ENCODE measurements at regions not wholly inside any gene's neighbourhood (a gene's known extent, or its start where the extent isn't known, plus 50 kb on each side); places are given as distances from the start of the nearest gene placed in this dataset.

DNA sequence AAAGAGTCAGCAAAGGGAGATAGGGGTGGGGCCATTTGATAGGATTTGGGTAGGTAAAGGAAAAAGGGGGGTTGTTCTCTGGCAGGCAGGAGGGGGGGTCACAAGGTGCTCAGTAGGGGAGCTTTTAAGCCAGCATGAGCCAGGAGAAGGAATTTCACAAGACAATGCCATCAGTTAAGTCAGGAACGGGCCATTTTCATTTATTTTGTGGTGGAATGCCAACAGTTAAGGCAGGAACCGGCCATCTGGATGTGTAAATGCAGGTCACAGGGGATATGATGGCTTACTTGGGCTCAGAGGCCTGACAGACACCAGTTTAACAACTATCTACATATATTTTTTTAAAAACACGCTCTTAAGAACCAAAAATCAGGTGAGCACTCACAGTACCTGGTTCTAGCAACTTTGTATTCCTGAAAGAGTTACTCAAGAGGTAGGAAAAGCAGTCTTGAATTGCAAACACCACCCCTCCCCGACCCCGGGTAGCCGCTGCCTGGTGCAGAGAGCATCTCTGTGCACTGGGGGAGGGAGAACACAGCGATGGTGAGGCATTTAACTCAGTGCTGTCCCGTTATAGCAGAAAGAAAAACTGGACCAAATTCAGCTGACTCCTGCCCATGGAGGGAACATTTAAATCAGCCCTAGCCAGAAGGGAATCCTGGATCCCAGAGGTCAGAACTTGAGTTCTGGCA, 414.5 kb upstream of the KLHL29 start:
- H2AFZ ChIP-seq (ENCODE audit: low read length): no peak overlapping the region

More for the DNA sequence above, 414.5 kb upstream of the KLHL29 start:
- ChIA-PET CTCF (ENCODE audit: low intra/inter-chr PET ratio, low total read pairs) (no interaction called here), POLR2A (no interaction called here)
- Histone ChIP-seq H3K79me2 (ENCODE audit: insufficient read depth, low read length) (no peaks in the 10 kb centered on the region), H3K27ac (ENCODE audit: extremely low read length, insufficient read depth, low read length) (no peak overlapping the region), H3K27me3 (ENCODE audit: control insufficient read depth in 1 of 2, insufficient read depth in 2 of 2, low read length in 2 of 2) (no peaks in the 10 kb centered on the region), H3K4me3 (replicated peaks in 1 of 3; ENCODE audit: insufficient read depth in 1 of 3, low read depth in 2 of 3, low read length in 3 of 3) (no peak overlapping the region), H3K9me3 (ENCODE audit: low read length) (peaks cover 18% of the 10 kb centered on the region), H3K4me1 (ENCODE audit: insufficient read depth, low read length) (no peaks in the 10 kb centered on the region), H3K9ac (ENCODE audit: insufficient read depth, low read depth, low read length) (no peak overlapping the region), H4K20me1 (ENCODE audit: insufficient read depth, low read length) (no peaks in the 10 kb centered on the region), H3K36me3 (replicated peaks in 1 of 2; ENCODE audit: control insufficient read depth in 1 of 2, insufficient read depth in 2 of 2, low read length in 2 of 2) (no peaks in the 10 kb centered on the region), H3K4me2 (ENCODE audit: low read depth, low read length) (no peak overlapping the region)
- WGBS (ENCODE audit: low lambda C conversion rate): 3% methylated on average over 8 of the region's 8 CpGs
- DNase-seq (ENCODE audit: low spot score) (no peak), FAIRE-seq (no peak), ATAC-seq (no peak)
- in situ Hi-C loops (cut with HindIII; ENCODE audit: extremely low pct_ligation_motif_present, low pct_unique_long_range_greater_than_20kb): no loop called here
- intact Hi-C loops (cut with micrococcal nuclease; ENCODE audit: unreplicated experiment): no loop called here
- no peak for TF ChIP-seq ZNF740 (CRISPR knock-in tag; IDR thresholded peaks at IDR 0.05)
- no peak for TF ChIP-seq ZNF775 (CRISPR knock-in tag; IDR thresholded peaks at IDR 0.05; ENCODE audit: borderline replicate concordance)
- TF ChIP-seq LBX2 (CRISPR knock-in tag; IDR thresholded peaks at IDR 0.05; ENCODE audit: borderline replicate concordance): no peak
- no peak for TF ChIP-seq BATF2 (CRISPR knock-in tag; IDR thresholded peaks at IDR 0.05)
- TF ChIP-seq ZNF800 (CRISPR knock-in tag; IDR thresholded peaks at IDR 0.05): no peak
- TF ChIP-seq, protein P1, sequence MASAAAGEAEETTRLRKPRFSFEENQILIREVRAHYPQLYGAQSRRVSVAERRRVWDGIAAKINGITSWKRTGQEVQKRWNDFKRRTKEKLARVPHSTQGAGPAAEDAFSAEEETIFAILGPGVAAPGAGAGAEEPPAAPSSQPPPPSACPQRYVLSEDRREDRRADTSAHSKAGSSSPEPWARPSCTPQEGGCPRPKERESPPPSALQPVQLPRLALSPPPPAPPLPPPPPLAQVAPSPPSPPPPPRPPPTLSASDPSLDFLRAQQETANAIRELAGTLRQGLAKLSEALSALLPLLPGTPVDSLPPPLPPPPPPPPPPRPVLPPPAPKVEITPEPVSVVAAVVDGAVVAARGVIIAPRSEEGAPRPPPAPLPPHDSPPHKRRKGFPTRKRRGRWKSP (CRISPR knock-in tag; IDR thresholded peaks at IDR 0.05): no peak
- no peak for TF ChIP-seq ZNF766 (CRISPR knock-in tag; IDR thresholded peaks at IDR 0.05; ENCODE audit: borderline replicate concordance)
- no TSS peak for BruUV-seq (replicated peaks)

All from HepG2 (cell line).